ENCODE measurements at regions not wholly inside any gene's neighbourhood (a gene's known extent, or its start where the extent isn't known, plus 50 kb on each side); places are given as distances from the start of the nearest gene placed in this dataset.
A peak's percentile ranks its signal among the peaks of the same experiment; 100 is the strongest.

- no peak for DNase-seq
- Mint-ChIP-seq H3K27me3 (peaks cover 5 to 27% of the 10 kb centered on the region in 2 donors), H3K9me3 (no peaks in the 10 kb centered on the region), H3K36me3 (peaks cover 0 to 3% (median 0%) of the 10 kb centered on the region in 3 donors), H3K4me3 (no peak overlapping the region), H3K27ac (peak overlapping the region in 1 of 8 donors; percentile 4), H3K4me1 (peaks cover 0 to 4% (median 0%) of the 10 kb centered on the region in 3 donors)
- no peaks in the 10 kb centered on the region for H3K4me1 ChIP-seq (ENCODE audit: insufficient read depth, low read length)
- no peaks in the 10 kb centered on the region for H3K27me3 ChIP-seq (ENCODE audit: insufficient read depth, low read length, poor library complexity, severe bottlenecking)
- ChIA-PET POLR2A (no interaction called here), CTCF (interaction anchor here (0.8 kb wide), 1 partner anchor 10 kb away, joined by 3 read pairs; no protein-coding TSS in a partner anchor)
- H3K27ac ChIP-seq (ENCODE audit: low read depth, low read length) = no peak overlapping the region
- no peak overlapping the region for H3K4me3 ChIP-seq (ENCODE audit: low read length)
- H3K36me3 ChIP-seq (ENCODE audit: insufficient read depth, low read length) = no peaks in the 10 kb centered on the region
- no peaks in the 10 kb centered on the region for H3K9me3 ChIP-seq (ENCODE audit: low read length)
These were observed 165.5 kb upstream of the PLXNC1 start for GRCh38 chr12:93982771-93983315.

DNA sequence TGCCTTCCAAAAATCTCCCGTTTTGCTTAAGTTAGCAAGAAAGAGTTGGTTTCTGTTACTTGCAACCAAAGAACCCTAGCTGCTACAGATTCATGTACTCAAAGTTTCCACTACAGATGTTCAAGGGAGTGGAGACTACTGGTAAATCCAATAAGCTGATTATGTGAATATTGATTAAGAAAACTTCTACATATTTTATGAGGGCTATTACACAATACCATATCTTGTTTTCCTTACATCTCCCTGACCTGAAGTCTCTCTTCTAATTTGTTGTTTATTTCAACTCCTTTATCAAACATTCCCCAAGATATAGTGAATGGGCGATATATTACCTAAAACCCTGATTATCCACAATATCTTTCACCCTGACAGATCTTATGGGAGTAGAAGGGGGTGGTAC lies 164.4 kb upstream of the PLXNC1 start:
- H3K9me3 Mint-ChIP-seq = no peaks in the 10 kb centered on the region
- H3K4me1 Mint-ChIP-seq = peaks cover 0 to 4% (median 0%) of the 10 kb centered on the region in 3 donors
- no peak for DNase-seq
- ChIA-PET CTCF (interaction anchor here (1.5 kb wide), 1 partner anchor 117 kb away, joined by 4 read pairs; no protein-coding TSS in a partner anchor), POLR2A (no interaction called here)
- peaks cover 5 to 27% of the 10 kb centered on the region in 2 donors for H3K27me3 Mint-ChIP-seq
- Histone ChIP-seq H3K4me1 (ENCODE audit: insufficient read depth, low read length) (no peaks in the 10 kb centered on the region), H3K27me3 (ENCODE audit: insufficient read depth, low read length, poor library complexity, severe bottlenecking) (no peaks in the 10 kb centered on the region), H3K27ac (ENCODE audit: low read depth, low read length) (no peak overlapping the region), H3K36me3 (ENCODE audit: insufficient read depth, low read length) (no peaks in the 10 kb centered on the region), H3K4me3 (ENCODE audit: low read length) (no peak overlapping the region), H3K9me3 (ENCODE audit: low read length) (no peaks in the 10 kb centered on the region)
- no peak overlapping the region for H3K27ac Mint-ChIP-seq
- H3K4me3 Mint-ChIP-seq = no peak overlapping the region
- H3K36me3 Mint-ChIP-seq = peaks cover 0 to 3% (median 0%) of the 10 kb centered on the region in 3 donors

DNA sequence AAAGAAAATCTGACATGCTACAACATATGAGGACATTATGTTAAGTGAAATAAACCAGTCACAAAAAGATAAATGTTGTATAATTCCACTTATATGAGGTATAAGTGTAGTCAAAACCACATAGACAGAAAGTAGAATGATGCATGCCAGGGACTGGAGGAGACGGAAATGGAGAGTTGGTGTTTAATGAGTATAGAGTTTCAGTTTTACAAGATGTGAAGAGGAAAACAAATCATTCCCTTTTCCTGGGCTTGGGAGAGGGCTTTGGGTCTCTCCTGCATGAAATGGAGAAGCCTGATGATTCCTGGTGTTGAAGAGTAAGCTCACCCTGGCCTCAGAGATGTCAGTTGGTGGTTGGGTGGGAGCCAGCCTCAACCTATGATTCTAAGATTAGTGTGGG lies 158.4 kb upstream of the PLXNC1 start:
- no peak overlapping the region for H3K27ac ChIP-seq (ENCODE audit: low read depth, low read length)
- H3K36me3 ChIP-seq (ENCODE audit: insufficient read depth, low read length) = no peaks in the 10 kb centered on the region
- H3K27ac Mint-ChIP-seq = no peak overlapping the region
- no peaks in the 10 kb centered on the region for H3K4me1 ChIP-seq (ENCODE audit: insufficient read depth, low read length)
- H3K9me3 ChIP-seq (ENCODE audit: low read length) = no peaks in the 10 kb centered on the region
- peaks cover 3 to 12% of the 10 kb centered on the region in 2 donors for H3K27me3 Mint-ChIP-seq
- no peak overlapping the region for H3K4me3 ChIP-seq (ENCODE audit: low read length)
- H3K4me1 Mint-ChIP-seq = no peaks in the 10 kb centered on the region
- H3K4me3 Mint-ChIP-seq = no peak overlapping the region
- no peaks in the 10 kb centered on the region for H3K9me3 Mint-ChIP-seq
- ChIA-PET POLR2A (no interaction called here), CTCF (no interaction called here)
- no peaks in the 10 kb centered on the region for H3K27me3 ChIP-seq (ENCODE audit: insufficient read depth, low read length, poor library complexity, severe bottlenecking)
- H3K36me3 Mint-ChIP-seq = peaks cover 0 to 3% (median 0%) of the 10 kb centered on the region in 3 donors
- no peak for DNase-seq

- Histone ChIP-seq H3K36me3 (ENCODE audit: insufficient read depth, low read length) (no peaks in the 10 kb centered on the region), H3K4me1 (ENCODE audit: insufficient read depth, low read length) (no peaks in the 10 kb centered on the region), H3K27ac (ENCODE audit: low read depth, low read length) (no peak overlapping the region), H3K9me3 (ENCODE audit: low read length) (no peaks in the 10 kb centered on the region), H3K4me3 (ENCODE audit: low read length) (no peak overlapping the region), H3K27me3 (ENCODE audit: insufficient read depth, low read length, poor library complexity, severe bottlenecking) (no peaks in the 10 kb centered on the region)
- CTCF ChIA-PET = no interaction called here
- no peak overlapping the region for H3K4me3 Mint-ChIP-seq
- peaks cover 3 to 10% of the 10 kb centered on the region in 2 donors for H3K27me3 Mint-ChIP-seq
- peak overlapping the region in 1 of 8 donors; percentile 6 for H3K27ac Mint-ChIP-seq
- H3K36me3 Mint-ChIP-seq = peaks cover 0 to 2% (median 0%) of the 10 kb centered on the region in 3 donors
- no peaks in the 10 kb centered on the region for H3K9me3 Mint-ChIP-seq
- no peak for DNase-seq
- POLR2A ChIA-PET = no interaction called here
- H3K4me1 Mint-ChIP-seq = no peaks in the 10 kb centered on the region
These were observed 157.3 kb upstream of the PLXNC1 start for GRCh38 chr12:93990832-93991803.

- no peak overlapping the region for H3K4me3 Mint-ChIP-seq
- H3K9me3 Mint-ChIP-seq = no peaks in the 10 kb centered on the region
- H3K4me3 ChIP-seq (ENCODE audit: low read length) = no peak overlapping the region
- POLR2A ChIA-PET = no interaction called here
- no peak overlapping the region for H3K27ac Mint-ChIP-seq
- H3K27ac ChIP-seq (ENCODE audit: low read depth, low read length) = no peak overlapping the region
- no peaks in the 10 kb centered on the region for H3K36me3 Mint-ChIP-seq
- no peaks in the 10 kb centered on the region for H3K9me3 ChIP-seq (ENCODE audit: low read length)
- H3K4me1 Mint-ChIP-seq = no peaks in the 10 kb centered on the region
- no peaks in the 10 kb centered on the region for H3K27me3 ChIP-seq (ENCODE audit: insufficient read depth, low read length, poor library complexity, severe bottlenecking)
- H3K4me1 ChIP-seq (ENCODE audit: insufficient read depth, low read length) = no peaks in the 10 kb centered on the region
- no peak for DNase-seq
- CTCF ChIA-PET = no interaction called here
- no peaks in the 10 kb centered on the region for H3K36me3 ChIP-seq (ENCODE audit: insufficient read depth, low read length)
- peaks cover 3 to 8% of the 10 kb centered on the region in 2 donors for H3K27me3 Mint-ChIP-seq
These were observed 156.4 kb upstream of the PLXNC1 start for GRCh38 chr12:93991829-93992461.

DNA sequence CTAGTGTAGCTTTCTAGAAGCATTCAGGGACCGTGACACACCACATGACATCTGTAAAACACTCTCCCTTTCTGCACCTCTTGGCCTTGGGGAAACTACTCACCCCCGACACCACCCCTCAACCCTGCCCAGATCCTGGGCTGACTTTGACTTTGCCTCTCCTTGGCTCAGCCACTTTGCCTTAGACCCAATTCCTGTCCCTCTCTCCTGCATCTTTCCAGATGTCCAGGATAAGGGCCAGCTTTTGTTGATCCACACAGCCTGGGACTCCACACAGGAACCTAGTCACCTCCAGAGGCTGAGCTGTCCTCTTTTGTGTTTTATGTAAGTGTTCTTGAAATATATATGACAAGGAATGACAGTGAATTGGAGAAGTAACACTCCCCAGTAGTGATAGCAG lies 153.7 kb upstream of the PLXNC1 start:
- Mint-ChIP-seq H3K36me3 (no peaks in the 10 kb centered on the region), H3K9me3 (peaks cover 0 to 9% (median 3%) of the 10 kb centered on the region in 5 donors), H3K4me3 (no peak overlapping the region), H3K27ac (no peak overlapping the region), H3K4me1 (no peaks in the 10 kb centered on the region), H3K27me3 (peaks cover 3 to 7% of the 10 kb centered on the region in 2 donors)
- no peak for DNase-seq
- CTCF ChIA-PET = no interaction called here
- H3K36me3 ChIP-seq (ENCODE audit: insufficient read depth, low read length) = no peaks in the 10 kb centered on the region
- H3K27me3 ChIP-seq (ENCODE audit: insufficient read depth, low read length, poor library complexity, severe bottlenecking) = no peaks in the 10 kb centered on the region
- no peaks in the 10 kb centered on the region for H3K4me1 ChIP-seq (ENCODE audit: insufficient read depth, low read length)
- H3K4me3 ChIP-seq (ENCODE audit: low read length) = no peak overlapping the region
- no peak overlapping the region for H3K27ac ChIP-seq (ENCODE audit: low read depth, low read length)
- H3K9me3 ChIP-seq (ENCODE audit: low read length) = no peaks in the 10 kb centered on the region
- POLR2A ChIA-PET = no interaction called here

DNA sequence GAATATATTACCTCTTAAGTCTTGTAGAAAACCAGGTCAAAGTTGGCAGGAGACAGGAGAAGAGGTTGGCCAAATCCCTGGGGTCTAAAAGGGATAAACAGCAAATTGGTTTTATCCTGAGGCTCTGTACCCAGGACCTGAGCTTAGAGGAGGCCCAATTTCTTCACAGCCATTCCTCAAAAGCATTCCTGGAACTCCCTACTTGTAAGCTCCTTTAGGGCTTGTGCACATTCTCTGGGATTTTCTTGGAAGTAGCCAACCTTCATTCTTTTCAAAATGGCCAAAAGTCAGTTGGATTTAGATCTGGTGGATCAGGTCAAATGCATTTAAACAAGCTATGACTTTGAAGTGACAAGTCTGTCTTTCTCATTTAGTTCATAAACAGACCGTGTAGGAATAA lies 152.1 kb upstream of the PLXNC1 start:
- H3K27ac Mint-ChIP-seq = no peak overlapping the region
- no peaks in the 10 kb centered on the region for H3K9me3 ChIP-seq (ENCODE audit: low read length)
- H3K27me3 Mint-ChIP-seq = peaks cover 2 to 3% of the 10 kb centered on the region in 2 donors
- no peak for DNase-seq
- POLR2A ChIA-PET = no interaction called here
- H3K27ac ChIP-seq (ENCODE audit: low read depth, low read length) = no peak overlapping the region
- peaks cover 0 to 9% (median 3%) of the 10 kb centered on the region in 5 donors for H3K9me3 Mint-ChIP-seq
- H3K4me3 Mint-ChIP-seq = no peak overlapping the region
- no peaks in the 10 kb centered on the region for H3K4me1 Mint-ChIP-seq
- H3K4me3 ChIP-seq (ENCODE audit: low read length) = no peak overlapping the region
- no peaks in the 10 kb centered on the region for H3K27me3 ChIP-seq (ENCODE audit: insufficient read depth, low read length, poor library complexity, severe bottlenecking)
- no peaks in the 10 kb centered on the region for H3K4me1 ChIP-seq (ENCODE audit: insufficient read depth, low read length)
- H3K36me3 ChIP-seq (ENCODE audit: insufficient read depth, low read length) = no peaks in the 10 kb centered on the region
- CTCF ChIA-PET = no interaction called here
- no peaks in the 10 kb centered on the region for H3K36me3 Mint-ChIP-seq

- Mint-ChIP-seq H3K36me3 (peaks cover 0 to 14% (median 0%) of the 10 kb centered on the region in 3 donors), H3K27ac (no peak overlapping the region), H3K27me3 (peaks cover 0 to 13% of the 10 kb centered on the region in 2 donors), H3K9me3 (peaks cover 2 to 17% (median 13%) of the 10 kb centered on the region in 5 donors), H3K4me1 (no peaks in the 10 kb centered on the region), H3K4me3 (no peak overlapping the region)
- H3K9me3 ChIP-seq (ENCODE audit: low read length) = no peaks in the 10 kb centered on the region
- CTCF ChIA-PET = no interaction called here
- H3K4me3 ChIP-seq (ENCODE audit: low read length) = no peak overlapping the region
- H3K27ac ChIP-seq (ENCODE audit: low read depth, low read length) = no peak overlapping the region
- H3K4me1 ChIP-seq (ENCODE audit: insufficient read depth, low read length) = no peaks in the 10 kb centered on the region
- H3K27me3 ChIP-seq (ENCODE audit: insufficient read depth, low read length, poor library complexity, severe bottlenecking) = no peaks in the 10 kb centered on the region
- DNase-seq = no peak
- H3K36me3 ChIP-seq (ENCODE audit: insufficient read depth, low read length) = no peaks in the 10 kb centered on the region
- POLR2A ChIA-PET = no interaction called here
These were observed 146.7 kb upstream of the PLXNC1 start for GRCh38 chr12:94001691-94002090.

Measured in CD8-positive, alpha-beta memory T cell (primary cell).